ENCODE measurements at regions not wholly inside any gene's neighbourhood (a gene's known extent, or its start where the extent isn't known, plus 50 kb on each side); places are given as distances from the start of the nearest gene placed in this dataset.

DNA sequence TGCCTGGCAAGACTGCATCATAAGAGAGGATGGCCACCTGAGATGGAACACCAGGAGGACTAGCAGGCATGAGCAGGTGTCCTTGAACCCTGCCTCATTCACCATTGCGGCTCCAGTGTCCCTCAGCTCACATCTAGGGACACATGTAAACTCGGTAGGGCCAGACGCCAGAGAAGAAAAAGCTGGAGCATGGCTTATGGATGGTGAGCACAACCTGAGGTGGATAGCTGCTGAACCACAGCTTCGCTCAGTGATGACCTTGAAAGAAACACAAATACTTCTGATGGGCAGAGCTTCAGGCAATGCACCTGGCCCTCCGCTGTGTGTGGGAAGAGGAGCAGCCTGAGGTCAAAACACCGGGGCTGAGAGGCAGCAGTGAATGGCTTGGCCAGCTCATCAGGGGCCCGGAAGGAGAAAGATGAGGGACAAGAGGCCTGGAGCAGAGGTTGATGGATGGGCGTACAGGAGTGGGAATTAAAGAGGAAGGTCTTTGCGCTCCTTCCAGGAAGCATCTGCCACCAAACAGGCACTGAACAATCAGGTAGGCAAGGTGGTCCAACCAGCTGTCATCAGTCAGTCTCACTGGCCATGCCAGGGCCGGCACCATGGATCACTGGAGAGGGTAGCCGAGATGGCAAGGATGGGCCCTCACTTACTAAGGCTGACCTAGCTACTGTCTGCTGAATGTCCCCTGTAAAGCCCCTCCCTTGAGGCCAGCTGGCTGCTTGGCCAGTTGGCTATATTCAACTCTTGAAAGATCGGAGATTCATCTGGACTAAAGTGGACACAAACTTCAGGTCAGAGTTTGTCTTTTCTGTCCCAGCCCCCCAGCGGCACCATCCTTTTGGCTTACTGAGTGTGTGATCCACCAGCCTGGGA, 89.7 kb downstream of the MYEOV start:
- no peak for DNase-seq (ENCODE audit: low spot score)
- POLR2A ChIA-PET (ENCODE audit: low non-redundant PET) = no interaction called here
- CTCF ChIA-PET = no interaction called here
- H3K27ac ChIP-seq = no peak overlapping the region
- TF ChIP-seq, protein P1, sequence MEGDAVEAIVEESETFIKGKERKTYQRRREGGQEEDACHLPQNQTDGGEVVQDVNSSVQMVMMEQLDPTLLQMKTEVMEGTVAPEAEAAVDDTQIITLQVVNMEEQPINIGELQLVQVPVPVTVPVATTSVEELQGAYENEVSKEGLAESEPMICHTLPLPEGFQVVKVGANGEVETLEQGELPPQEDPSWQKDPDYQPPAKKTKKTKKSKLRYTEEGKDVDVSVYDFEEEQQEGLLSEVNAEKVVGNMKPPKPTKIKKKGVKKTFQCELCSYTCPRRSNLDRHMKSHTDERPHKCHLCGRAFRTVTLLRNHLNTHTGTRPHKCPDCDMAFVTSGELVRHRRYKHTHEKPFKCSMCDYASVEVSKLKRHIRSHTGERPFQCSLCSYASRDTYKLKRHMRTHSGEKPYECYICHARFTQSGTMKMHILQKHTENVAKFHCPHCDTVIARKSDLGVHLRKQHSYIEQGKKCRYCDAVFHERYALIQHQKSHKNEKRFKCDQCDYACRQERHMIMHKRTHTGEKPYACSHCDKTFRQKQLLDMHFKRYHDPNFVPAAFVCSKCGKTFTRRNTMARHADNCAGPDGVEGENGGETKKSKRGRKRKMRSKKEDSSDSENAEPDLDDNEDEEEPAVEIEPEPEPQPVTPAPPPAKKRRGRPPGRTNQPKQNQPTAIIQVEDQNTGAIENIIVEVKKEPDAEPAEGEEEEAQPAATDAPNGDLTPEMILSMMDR (conservative IDR thresholded peaks at IDR 0.05; ENCODE audit: low read depth) = no peak

DNA sequence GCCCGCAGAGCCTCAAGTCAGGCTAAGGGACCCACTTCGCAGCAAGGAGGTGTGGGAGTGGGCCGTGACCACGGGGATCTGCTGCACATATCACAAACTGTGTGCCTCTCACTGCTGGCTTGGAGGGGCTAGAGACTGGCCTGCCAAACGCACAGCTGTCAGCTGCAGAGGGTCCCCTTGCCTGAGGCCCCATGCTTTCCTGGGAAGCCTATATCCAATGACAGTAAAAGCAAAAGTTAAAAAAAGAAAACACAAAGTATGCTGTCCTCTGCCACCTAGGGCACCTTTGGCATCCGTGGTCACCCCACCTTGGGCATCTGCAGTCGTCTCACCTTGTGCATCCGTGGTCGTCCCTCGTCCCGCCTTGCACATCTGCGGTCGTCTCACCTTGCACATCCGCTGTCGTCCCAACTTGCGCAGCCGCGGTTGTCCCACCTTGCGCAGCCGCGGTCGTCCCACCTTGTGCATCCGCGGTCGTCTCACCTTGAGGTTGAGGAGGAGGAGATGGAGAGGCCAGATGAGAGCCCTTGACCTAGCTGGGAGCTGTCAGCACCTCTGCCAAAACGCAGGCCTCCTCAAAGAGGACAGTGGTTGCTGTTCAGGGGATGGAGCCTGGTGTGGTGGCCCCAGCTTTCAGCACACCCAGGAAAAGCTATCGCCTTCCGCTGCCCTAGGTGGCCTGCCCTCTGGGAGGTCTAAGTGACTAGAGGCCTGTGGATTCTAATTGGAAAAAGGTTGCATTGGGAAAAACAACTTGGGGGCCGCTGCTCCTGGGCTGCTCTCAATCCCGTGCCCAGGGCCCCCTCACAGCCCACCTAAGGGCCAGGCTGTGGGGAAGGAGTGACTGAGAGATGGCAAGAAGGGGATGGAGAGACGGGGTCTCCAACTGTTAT, 90.5 kb downstream of the MYEOV start:
- no peak overlapping the region for H3K27ac ChIP-seq
- ChIA-PET CTCF (no interaction called here), POLR2A (ENCODE audit: low non-redundant PET) (no interaction called here)
- TF ChIP-seq, protein P1 (conservative IDR thresholded peaks at IDR 0.05; ENCODE audit: low read depth) = no peak
- no peak for DNase-seq (ENCODE audit: low spot score)

DNA sequence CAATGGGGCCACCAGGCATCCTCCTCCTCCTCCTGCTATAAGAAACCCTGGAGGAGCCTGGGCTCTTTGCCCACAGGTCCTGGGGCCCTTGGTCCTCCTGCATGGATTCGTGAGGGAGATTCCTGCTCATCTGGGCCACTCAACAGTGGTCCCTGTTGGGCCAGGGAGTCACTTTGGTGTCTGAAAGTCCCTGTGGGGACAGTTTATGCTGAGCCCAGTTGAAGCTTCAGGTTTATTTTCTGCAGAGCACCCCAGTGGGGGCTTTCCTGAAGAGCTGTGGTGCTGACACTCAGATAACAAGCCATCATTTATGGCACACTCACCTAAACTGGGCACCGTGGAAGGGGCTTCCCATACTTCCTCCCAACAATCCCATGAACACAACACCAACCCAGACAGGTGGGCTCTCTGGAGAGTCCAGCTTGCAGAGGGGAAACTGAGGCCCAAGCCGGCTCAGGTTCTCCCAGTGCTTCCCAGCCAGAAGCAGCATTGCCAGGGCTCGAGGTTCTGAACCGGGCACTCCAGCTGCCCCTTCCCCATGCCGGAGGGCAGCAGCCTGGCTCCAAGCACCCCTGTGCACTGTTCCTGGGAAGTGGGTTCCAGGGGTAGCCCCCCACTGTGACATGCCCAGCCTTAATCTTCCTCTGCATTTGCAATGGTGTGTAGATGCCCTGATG, 91.3 kb downstream of the MYEOV start:
- no peak overlapping the region for H3K27ac ChIP-seq
- ChIA-PET POLR2A (ENCODE audit: low non-redundant PET) (no interaction called here), CTCF (no interaction called here)
- DNase-seq (ENCODE audit: low spot score) = no peak
- TF ChIP-seq, protein P1 (conservative IDR thresholded peaks at IDR 0.05; ENCODE audit: low read depth) = no peak

DNA sequence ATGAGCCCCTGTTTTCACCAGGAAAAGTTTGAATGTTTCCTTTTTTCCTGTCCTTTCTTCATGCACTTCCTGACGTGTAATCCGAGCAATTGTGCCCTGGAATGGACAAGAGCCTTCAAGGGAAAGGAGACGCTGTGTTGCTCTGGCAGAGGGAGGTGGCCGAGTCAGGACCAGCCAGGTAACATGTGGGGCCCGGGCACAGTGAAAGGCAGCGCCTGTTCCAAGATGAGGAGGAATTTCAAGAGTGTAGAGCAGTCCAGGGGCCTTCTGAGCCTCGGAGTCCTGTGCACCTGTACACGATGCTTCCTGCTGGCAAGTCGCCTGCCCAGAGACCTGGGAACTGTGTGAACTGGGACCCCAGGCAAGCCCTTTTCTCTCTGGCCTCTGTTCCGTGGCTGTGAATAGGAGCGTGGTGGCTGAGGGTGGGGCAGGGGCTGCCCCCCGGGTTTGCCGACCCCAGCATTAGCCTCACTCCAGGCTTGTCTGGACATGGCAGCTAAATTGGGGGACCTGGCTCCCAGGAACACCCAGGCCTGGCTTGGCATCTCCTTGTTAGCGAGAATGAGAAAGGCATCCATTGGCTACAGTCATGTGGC, 92.0 kb downstream of the MYEOV start:
- TF ChIP-seq, protein P1 (conservative IDR thresholded peaks at IDR 0.05; ENCODE audit: low read depth) = no peak
- no peak for DNase-seq (ENCODE audit: low spot score)
- POLR2A ChIA-PET (ENCODE audit: low non-redundant PET) = no interaction called here
- H3K27ac ChIP-seq = no peak overlapping the region
- CTCF ChIA-PET = no interaction called here

DNA sequence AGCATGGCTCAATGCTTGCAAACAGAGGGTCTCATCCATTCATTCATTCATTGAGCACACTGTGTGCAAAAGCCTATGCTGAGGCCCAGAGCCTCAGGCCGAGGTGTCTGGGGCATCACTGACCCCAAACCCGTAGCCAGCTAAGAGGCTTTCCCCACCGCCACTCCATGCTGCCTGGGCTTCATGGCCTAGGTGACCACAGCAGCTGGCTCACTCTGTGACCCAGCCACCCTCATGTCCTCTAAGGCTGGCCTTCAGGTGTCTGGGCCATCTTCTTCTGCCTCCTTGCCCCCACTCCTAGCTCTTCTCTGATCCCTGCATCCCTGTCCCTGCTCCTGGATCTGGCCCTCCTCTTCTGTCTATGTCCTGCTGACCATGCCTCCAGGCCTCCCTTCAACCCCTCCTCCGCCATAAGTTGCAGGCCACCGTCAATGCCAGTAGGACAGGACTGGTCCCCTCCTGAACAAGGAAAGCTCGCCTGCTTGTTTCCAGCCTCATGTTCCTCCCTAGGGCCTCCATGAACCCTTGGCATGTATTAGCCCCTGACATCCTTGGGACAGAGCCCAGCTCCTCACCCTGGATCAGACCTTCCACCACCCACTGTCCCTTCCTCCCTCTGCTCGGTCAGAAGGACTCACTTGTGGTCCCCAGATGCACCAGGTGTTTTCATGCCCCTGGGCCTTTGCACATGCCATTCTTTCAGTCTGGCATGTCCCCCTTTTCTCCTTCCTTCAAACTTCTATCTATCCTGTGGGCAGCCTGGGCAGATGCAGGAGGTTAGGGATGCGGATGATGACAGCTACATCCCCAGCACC, 92.8 kb downstream of the MYEOV start:
- no peak overlapping the region for H3K27ac ChIP-seq
- DNase-seq (ENCODE audit: low spot score) = no peak
- POLR2A ChIA-PET (ENCODE audit: low non-redundant PET) = no interaction called here
- CTCF ChIA-PET = interaction anchor here (0.7 kb wide), 2 partner anchors 358 to 1514 kb away, joined by 3 to 5 read pairs; no protein-coding TSS in a partner anchor
- TF ChIP-seq, protein P1 (conservative IDR thresholded peaks at IDR 0.05; ENCODE audit: low read depth) = no peak

All from RWPE1 (cell line).